Muscle layer of duodenum (tissue), 2 donors: ENCODE measurements at regions not wholly inside any gene's neighbourhood (a gene's known extent, or its start where the extent isn't known, plus 50 kb on each side); places are given as distances from the start of the nearest gene placed in this dataset.

Source experiments
- H3K27ac ChIP-seq: one replicate; pipeline ENCODE4 v1.7.0; 2013; ENCODE audit warnings: mild to moderate bottlenecking, low read length
- H3K27me3 ChIP-seq: one replicate; pipeline ENCODE4 v1.7.0; 2013; ENCODE audit warnings: low read depth, mild to moderate bottlenecking, control low read depth, low read length
- H3K36me3 ChIP-seq, 2 donors: one replicate each; pipeline ENCODE4 v1.7.0; 2013; ENCODE audit warnings: low read length in 2 of 2, control low read depth in 1 of 2, mild to moderate bottlenecking in 1 of 2; ENCODE audit not compliant: insufficient read depth in 2 of 2, control insufficient read depth in 1 of 2
- H3K4me1 ChIP-seq, 2 donors: one replicate each; pipeline ENCODE4 v1.7.0; 2013; ENCODE audit warnings: low read length in 2 of 2, mild to moderate bottlenecking in 2 of 2, control low read depth in 1 of 2, moderate library complexity in 1 of 2; ENCODE audit not compliant: insufficient read depth in 2 of 2, control insufficient read depth in 1 of 2
- H3K4me3 ChIP-seq, 2 donors: one replicate each; pipeline ENCODE4 v1.7.0; 2013; ENCODE audit warnings: low read length in 2 of 2, low read depth in 1 of 2, mild to moderate bottlenecking in 1 of 2
- H3K9me3 ChIP-seq, 2 donors: one replicate each; pipeline ENCODE4 v1.7.0; 2013; ENCODE audit warnings: low read length in 2 of 2, control low read depth in 1 of 2, mild to moderate bottlenecking in 1 of 2; ENCODE audit not compliant: control insufficient read depth in 1 of 2
- donor health status: healthy.

DNA sequence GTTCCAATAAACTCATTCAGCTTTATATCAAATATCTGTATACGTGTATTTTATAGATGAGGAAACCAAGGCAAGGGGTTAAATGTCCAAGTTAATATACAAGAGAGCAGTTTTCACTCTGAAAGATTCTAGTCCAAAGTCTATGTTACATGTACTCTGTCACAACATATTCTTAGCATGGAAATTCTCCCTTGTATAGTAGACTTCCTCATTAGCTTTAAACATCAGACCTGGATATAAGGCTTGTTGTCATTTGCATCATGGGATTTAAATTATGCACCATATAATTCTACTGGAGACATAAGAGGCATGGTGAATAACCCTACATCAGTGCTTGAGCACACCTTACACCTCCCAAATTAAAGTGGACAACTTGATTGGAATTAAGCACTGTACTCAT, 681.9 kb upstream of the CCDC179 start:
- no peaks in the 10 kb centered on the region for H3K27me3 ChIP-seq
- no peaks in the 10 kb centered on the region for H3K36me3 ChIP-seq
- no peak overlapping the region for H3K27ac ChIP-seq
- H3K4me3 ChIP-seq: no peak overlapping the region
- no peaks in the 10 kb centered on the region for H3K4me1 ChIP-seq
- H3K9me3 ChIP-seq: no peaks in the 10 kb centered on the region

DNA sequence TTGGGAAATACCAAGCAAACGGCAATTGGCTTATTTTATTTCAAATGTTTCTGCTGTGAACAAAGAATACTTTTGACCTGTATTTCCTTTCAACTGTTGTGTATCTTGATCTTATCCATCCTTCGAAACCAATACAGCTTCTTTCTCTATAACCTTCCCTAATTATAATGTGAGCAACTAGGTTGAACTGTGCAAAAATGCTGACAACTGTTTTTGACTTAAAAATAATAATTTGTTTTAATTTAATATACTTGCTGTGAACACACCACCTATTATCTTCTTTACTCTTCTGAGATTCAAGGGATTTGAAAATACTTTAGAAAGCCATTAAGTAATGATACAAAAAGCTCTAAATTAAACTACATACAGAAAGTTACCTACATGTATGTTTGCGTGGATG, 682.5 kb upstream of the CCDC179 start:
- H3K9me3 ChIP-seq: no peaks in the 10 kb centered on the region
- H3K27me3 ChIP-seq: no peaks in the 10 kb centered on the region
- no peak overlapping the region for H3K27ac ChIP-seq
- no peaks in the 10 kb centered on the region for H3K4me1 ChIP-seq
- no peak overlapping the region for H3K4me3 ChIP-seq
- no peaks in the 10 kb centered on the region for H3K36me3 ChIP-seq

DNA sequence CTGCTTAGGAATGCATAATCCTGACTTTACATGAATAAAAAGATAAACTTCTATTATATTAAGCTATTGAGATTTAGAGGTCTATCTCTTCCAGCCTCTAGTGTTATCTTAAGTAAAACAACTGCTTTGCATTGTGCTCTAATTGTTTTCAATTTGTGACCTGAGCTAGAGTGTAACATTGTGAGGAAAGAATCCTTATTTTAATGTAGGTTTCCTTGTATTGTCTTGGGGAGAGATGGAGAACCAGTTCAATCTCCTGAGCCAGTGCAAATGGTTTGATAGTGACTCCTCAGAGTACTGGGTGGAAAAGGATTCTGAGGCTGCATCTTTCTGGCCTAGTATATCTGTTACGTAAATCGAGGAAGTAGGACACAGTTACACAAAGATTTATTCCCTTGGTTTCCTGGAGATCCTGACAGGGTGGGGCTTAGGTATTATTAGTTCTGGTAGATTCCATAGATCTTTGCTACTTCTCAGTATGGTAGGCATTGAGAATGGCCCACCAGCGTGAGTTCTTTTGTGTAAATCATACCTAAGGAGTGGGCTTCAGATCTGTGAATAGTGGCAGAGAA, 683.5 kb upstream of the CCDC179 start:
- Histone ChIP-seq H3K27me3 (no peaks in the 10 kb centered on the region), H3K4me3 (no peak overlapping the region), H3K4me1 (no peaks in the 10 kb centered on the region), H3K9me3 (no peaks in the 10 kb centered on the region), H3K36me3 (no peaks in the 10 kb centered on the region), H3K27ac (no peak overlapping the region)

DNA sequence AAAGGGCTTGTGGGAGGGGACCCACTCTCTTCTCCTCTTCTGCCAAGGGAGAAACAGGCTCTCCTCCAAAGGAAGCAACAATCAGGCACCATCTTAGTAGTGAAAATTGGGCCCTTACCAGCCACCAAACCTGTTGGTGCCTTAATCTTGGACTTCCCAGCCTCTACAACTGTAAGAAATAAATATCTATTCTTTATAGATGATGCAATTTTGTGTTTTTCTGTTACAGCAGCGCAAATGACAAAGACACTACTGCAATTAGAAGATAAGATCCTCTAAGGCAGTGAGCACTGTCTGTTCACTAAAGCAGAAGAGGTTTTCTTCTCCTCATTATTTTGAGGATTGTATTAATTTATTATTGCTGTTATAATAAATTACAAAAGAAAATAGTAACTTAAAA, 691.4 kb upstream of the CCDC179 start:
- Histone ChIP-seq H3K9me3 (no peaks in the 10 kb centered on the region), H3K36me3 (no peaks in the 10 kb centered on the region), H3K4me3 (no peak overlapping the region), H3K4me1 (no peaks in the 10 kb centered on the region), H3K27ac (no peak overlapping the region), H3K27me3 (no peaks in the 10 kb centered on the region)

DNA sequence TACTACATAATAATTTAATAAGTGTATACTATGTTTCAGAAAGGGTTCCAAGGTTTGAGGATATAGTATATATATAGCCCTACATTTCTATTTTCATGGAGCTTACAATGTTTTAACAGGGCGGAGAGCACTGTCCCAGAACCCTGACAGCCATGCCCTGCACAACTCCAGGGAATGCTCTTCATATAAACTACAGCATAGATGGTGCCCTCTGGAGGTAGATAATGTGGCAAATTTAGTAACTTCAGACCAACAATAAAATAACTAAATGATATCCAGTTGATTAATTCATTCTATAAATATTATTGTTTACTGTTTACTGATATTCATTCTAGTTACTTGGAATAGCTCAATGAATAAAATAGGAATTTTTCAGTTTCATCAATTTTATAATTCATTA, 693.7 kb upstream of the CCDC179 start:
- Histone ChIP-seq H3K4me1 (no peaks in the 10 kb centered on the region), H3K36me3 (no peaks in the 10 kb centered on the region)

DNA sequence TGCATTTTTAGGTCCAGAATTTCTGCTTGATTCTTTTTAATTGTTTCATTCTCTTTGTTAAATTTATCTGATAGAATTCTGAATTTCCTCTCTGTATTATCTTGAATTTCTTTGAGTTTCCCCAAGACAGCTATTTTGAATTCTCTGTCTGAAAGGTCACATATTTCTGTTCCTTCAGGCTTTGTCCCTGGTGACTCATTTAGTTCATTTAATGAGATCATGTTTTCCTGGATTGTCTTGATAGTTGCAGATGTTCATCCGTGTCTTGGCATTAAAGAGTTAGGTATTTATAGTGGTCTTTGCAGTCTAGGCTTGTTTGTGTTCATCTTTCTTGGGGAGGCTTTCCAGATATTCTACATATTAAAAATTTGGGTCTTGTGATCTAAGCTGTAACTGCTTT, 694.8 kb upstream of the CCDC179 start:
- H3K27ac ChIP-seq: no peak overlapping the region
- no peaks in the 10 kb centered on the region for H3K4me1 ChIP-seq
- H3K9me3 ChIP-seq: no peaks in the 10 kb centered on the region
- H3K4me3 ChIP-seq: no peak overlapping the region
- H3K27me3 ChIP-seq: no peaks in the 10 kb centered on the region
- H3K36me3 ChIP-seq: no peaks in the 10 kb centered on the region

More for the DNA sequence above, 693.7 kb upstream of the CCDC179 start:
- Histone ChIP-seq H3K9me3 (no peaks in the 10 kb centered on the region), H3K4me3 (no peak overlapping the region), H3K27ac (no peak overlapping the region), H3K27me3 (no peaks in the 10 kb centered on the region)

DNA sequence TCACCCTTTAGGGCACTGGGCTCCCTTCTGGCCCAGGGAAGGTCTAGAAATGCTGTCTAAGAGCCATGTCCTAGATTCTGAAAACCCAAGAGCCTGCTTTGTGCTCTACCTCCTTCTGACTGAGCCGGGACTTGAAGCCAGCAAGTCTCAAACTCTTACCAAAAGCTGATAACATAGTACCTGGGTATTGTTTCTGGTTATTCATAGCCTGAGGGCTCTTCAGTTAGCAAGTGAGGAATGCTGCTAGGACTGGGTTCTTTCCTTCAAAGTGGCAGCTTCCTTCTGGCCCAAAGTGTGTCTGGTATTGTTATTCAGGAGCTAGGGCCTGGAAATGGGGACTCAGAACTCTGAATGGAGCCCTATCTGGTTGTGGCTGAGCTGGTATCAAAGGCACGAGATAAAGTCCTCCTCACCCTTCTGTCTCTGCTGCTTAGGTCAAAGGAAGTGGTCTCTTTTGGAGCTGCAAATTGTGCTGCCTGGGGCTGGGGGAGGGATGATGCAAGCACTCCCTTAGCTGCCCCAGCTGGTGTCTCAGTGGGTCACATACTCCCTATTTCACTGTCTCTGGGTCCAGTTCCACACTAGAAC, 696.0 kb upstream of the CCDC179 start:
- Histone ChIP-seq H3K4me3 (no peak overlapping the region), H3K27ac (no peak overlapping the region), H3K4me1 (no peaks in the 10 kb centered on the region), H3K9me3 (no peaks in the 10 kb centered on the region), H3K36me3 (no peaks in the 10 kb centered on the region), H3K27me3 (no peaks in the 10 kb centered on the region)

DNA sequence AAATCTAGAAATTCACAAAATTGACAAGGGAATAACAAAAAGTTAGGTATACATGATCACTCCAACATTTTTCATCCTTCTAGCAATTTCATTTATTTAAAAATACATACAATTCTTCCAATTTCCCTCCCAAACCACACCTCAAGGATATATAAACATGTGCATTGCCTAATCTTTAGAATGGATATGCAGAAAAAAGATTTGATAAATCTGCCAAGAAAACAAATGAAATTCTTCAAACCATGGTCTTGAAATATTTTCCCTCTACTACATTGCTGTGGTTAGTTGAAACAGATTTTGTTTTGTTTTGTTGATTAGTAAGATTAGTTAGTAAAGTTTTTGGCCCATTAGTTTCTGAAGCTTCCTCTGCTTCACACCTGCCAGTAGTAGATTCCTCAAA, 703.3 kb upstream of the CCDC179 start:
- Histone ChIP-seq H3K9me3 (no peaks in the 10 kb centered on the region), H3K27me3 (no peaks in the 10 kb centered on the region), H3K36me3 (no peaks in the 10 kb centered on the region), H3K4me3 (no peak overlapping the region), H3K4me1 (no peaks in the 10 kb centered on the region), H3K27ac (no peak overlapping the region)

DNA sequence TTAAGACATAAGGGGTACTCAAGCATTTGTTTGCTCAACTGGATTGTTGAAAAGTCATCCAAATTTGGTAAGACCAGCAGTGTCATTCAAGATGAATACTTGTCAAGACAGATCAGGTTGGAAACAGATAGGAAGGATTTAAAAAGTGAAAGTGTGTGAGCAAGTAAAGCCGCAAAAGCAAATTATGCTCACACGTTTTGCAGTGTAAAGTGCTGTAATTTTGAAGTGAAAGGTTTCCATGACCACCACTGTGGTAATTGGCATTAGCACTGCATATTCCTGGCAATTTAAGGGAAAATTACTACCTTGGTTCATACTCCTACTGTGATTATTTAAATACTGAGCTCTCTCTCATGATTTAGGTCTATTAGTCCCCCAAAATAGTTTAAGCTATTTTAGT, 704.1 kb upstream of the CCDC179 start:
- Histone ChIP-seq H3K4me1 (no peaks in the 10 kb centered on the region), H3K9me3 (no peaks in the 10 kb centered on the region), H3K36me3 (no peaks in the 10 kb centered on the region), H3K27me3 (no peaks in the 10 kb centered on the region), H3K27ac (no peak overlapping the region), H3K4me3 (no peak overlapping the region)

DNA sequence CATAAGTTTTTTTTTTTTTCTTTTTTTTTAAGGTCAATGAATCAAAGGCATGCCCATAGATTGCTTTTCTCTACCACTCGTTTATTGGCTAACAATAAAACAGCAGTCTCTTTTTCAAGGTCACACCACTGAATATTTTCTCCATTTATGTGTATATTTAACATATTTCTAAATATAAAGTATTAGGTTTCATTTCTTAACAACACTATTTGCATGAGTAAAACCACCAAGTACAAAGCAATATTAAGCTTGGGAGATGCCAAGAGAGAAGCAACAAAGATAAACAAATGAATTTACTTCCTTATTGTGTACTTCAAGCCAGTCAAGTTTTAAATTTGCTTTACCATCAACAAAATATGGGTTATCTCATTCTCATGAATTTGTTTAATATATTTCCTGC, 708.9 kb upstream of the CCDC179 start:
- no peaks in the 10 kb centered on the region for H3K27me3 ChIP-seq
- H3K36me3 ChIP-seq: no peaks in the 10 kb centered on the region
- H3K4me1 ChIP-seq: no peaks in the 10 kb centered on the region

DNA sequence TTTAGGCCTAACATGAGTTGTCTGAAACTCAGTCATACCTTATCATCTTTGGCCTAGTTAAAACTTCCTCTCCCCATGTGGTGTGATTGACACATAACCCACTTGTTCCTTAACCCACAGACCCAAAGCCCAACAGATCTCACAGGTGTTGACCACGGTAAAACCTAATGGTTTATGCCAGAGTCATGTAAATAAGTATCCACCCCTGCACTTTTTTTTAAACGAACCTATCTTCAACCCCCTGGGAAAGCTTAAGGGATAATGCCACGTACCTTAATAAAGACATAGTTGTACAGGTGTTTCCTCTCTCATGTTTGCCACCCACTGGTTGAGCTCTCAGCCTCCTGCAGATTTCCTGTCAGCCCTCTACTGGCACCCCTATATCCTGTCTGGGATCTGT, 709.3 kb upstream of the CCDC179 start:
- H3K27ac ChIP-seq: no peak overlapping the region
- H3K27me3 ChIP-seq: no peaks in the 10 kb centered on the region
- H3K4me3 ChIP-seq: no peak overlapping the region
- no peaks in the 10 kb centered on the region for H3K4me1 ChIP-seq
- no peaks in the 10 kb centered on the region for H3K9me3 ChIP-seq
- no peaks in the 10 kb centered on the region for H3K36me3 ChIP-seq

More for the DNA sequence above, 708.9 kb upstream of the CCDC179 start:
- H3K27ac ChIP-seq: no peak overlapping the region
- H3K9me3 ChIP-seq: no peaks in the 10 kb centered on the region
- H3K4me3 ChIP-seq: no peak overlapping the region

DNA sequence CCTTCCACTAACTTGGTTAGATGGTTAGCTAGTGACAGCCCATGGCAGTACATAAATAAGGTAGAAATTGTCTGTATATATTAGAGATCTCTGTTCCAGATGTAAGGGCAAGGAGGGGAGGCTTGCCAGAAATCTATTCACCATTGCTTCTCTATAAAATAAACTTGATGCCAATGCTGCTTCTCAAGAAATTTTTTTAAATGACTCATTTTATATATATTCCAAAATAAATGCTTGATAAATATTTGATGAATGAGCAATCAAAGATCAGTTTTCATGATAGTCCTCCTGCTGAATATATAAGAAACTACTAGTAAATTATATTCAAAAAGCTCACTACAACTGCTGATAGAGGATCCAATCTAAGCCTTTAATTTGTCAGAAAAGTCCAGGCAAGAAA, 710.6 kb upstream of the CCDC179 start:
- Histone ChIP-seq H3K9me3 (no peaks in the 10 kb centered on the region), H3K4me3 (no peak overlapping the region), H3K4me1 (no peaks in the 10 kb centered on the region), H3K36me3 (no peaks in the 10 kb centered on the region), H3K27ac (no peak overlapping the region), H3K27me3 (no peaks in the 10 kb centered on the region)
